ENCODE measurements at regions not wholly inside any gene's neighbourhood (a gene's known extent, or its start where the extent isn't known, plus 50 kb on each side); places are given as distances from the start of the nearest gene placed in this dataset.

DNA sequence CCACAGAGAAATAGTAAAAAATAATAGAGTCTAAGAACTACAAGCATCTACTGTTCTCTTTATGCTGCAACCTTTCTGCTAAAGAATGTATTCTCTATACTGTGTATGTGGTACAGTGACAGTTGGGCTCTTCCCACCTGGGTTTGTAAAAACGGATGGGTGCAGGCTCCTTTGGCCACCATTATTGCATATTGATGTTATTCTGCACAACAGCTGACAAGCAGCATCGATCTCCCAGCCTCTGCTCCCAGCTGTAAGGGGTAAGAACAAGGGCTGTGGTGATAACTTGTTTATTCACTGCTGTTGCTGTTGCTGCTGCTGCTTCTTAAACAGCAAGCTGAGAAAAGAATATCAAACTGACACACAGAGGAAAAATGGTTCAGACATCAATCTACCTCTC is 56.1 kb downstream of the KCNRG start:
- Histone ChIP-seq H3K9me3 (ENCODE audit: control insufficient read depth, insufficient read depth, low read length) (no peaks in the 10 kb centered on the region), H3K9ac (ENCODE audit: low read depth, low read length) (no peak overlapping the region), H3K4me1 (ENCODE audit: insufficient read depth, low read length) (no peaks in the 10 kb centered on the region), H3K36me3 (ENCODE audit: insufficient read depth, low read length) (no peaks in the 10 kb centered on the region)

DNA sequence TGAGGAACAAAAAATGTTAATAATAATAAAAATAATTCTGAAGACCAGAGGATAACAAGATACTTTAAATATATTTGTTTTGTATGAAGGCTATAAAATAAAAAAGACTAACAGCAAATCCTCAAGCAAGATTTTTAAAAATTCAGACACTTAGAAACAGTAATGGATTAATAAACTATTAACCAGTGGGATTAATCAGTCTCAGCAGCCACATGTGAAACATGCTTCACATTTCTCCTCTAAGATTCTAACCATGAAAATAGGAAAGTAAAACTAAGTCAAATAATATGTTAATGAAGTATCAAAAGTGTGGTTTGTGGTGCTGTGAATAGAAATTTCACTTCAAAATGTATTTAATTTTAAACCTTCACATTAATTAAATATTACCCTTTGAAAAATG is 57.4 kb downstream of the KCNRG start:
- H3K4me1 ChIP-seq (ENCODE audit: insufficient read depth, low read length): no peaks in the 10 kb centered on the region
- no peaks in the 10 kb centered on the region for H3K36me3 ChIP-seq (ENCODE audit: insufficient read depth, low read length)
- H3K9ac ChIP-seq (ENCODE audit: low read depth, low read length): no peak overlapping the region
- H3K9me3 ChIP-seq (ENCODE audit: control insufficient read depth, insufficient read depth, low read length): no peaks in the 10 kb centered on the region

GRCh38 chr13:50073340-50073739 is 58.1 kb downstream of the KCNRG start:
- no peaks in the 10 kb centered on the region for H3K9me3 ChIP-seq (ENCODE audit: control insufficient read depth, insufficient read depth, low read length)
- H3K36me3 ChIP-seq (ENCODE audit: insufficient read depth, low read length): no peaks in the 10 kb centered on the region
- H3K4me1 ChIP-seq (ENCODE audit: insufficient read depth, low read length): no peaks in the 10 kb centered on the region
- H3K9ac ChIP-seq (ENCODE audit: low read depth, low read length): no peak overlapping the region

GRCh38 chr13:50074843-50075242 is 59.6 kb downstream of the KCNRG start:
- no peaks in the 10 kb centered on the region for H3K9me3 ChIP-seq (ENCODE audit: control insufficient read depth, insufficient read depth, low read length)
- no peaks in the 10 kb centered on the region for H3K36me3 ChIP-seq (ENCODE audit: insufficient read depth, low read length)

GRCh38 chr13:50075619-50076097 is 60.4 kb downstream of the KCNRG start:
- Histone ChIP-seq H3K9ac (ENCODE audit: low read depth, low read length) (no peak overlapping the region), H3K36me3 (ENCODE audit: insufficient read depth, low read length) (no peaks in the 10 kb centered on the region), H3K4me1 (ENCODE audit: insufficient read depth, low read length) (no peaks in the 10 kb centered on the region), H3K9me3 (ENCODE audit: control insufficient read depth, insufficient read depth, low read length) (no peaks in the 10 kb centered on the region)

More at GRCh38 chr13:50074843-50075242, 59.6 kb downstream of the KCNRG start:
- H3K4me1 ChIP-seq (ENCODE audit: insufficient read depth, low read length): no peaks in the 10 kb centered on the region
- H3K9ac ChIP-seq (ENCODE audit: low read depth, low read length): no peak overlapping the region

DNA sequence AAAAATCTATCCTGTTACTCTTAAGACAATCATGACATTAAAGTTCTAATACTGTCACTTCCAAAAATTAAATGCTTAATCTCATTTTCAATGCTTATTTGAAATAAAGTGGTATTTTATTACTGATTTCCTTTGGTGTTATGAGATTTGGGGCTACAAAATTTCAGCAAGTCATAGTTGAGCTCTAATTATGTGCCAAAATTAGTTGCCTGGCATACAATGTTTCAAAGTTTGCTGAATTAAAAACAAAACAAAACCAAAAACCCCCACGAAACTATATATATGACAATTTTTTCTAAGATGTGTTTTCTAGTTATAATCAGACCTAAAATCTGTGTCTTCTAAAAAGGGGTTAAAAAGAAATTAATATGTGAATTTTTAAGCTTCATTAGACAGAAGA is 62.2 kb downstream of the KCNRG start:
- no peaks in the 10 kb centered on the region for H3K36me3 ChIP-seq (ENCODE audit: insufficient read depth, low read length)
- H3K9me3 ChIP-seq (ENCODE audit: control insufficient read depth, insufficient read depth, low read length): no peaks in the 10 kb centered on the region
- H3K9ac ChIP-seq (ENCODE audit: low read depth, low read length): no peak overlapping the region
- H3K4me1 ChIP-seq (ENCODE audit: insufficient read depth, low read length): no peaks in the 10 kb centered on the region

GRCh38 chr13:50078231-50078894 is 63.1 kb downstream of the KCNRG start:
- no peak overlapping the region for H3K9ac ChIP-seq (ENCODE audit: low read depth, low read length)
- H3K9me3 ChIP-seq (ENCODE audit: control insufficient read depth, insufficient read depth, low read length): no peaks in the 10 kb centered on the region
- no peaks in the 10 kb centered on the region for H3K4me1 ChIP-seq (ENCODE audit: insufficient read depth, low read length)
- no peaks in the 10 kb centered on the region for H3K36me3 ChIP-seq (ENCODE audit: insufficient read depth, low read length)

DNA sequence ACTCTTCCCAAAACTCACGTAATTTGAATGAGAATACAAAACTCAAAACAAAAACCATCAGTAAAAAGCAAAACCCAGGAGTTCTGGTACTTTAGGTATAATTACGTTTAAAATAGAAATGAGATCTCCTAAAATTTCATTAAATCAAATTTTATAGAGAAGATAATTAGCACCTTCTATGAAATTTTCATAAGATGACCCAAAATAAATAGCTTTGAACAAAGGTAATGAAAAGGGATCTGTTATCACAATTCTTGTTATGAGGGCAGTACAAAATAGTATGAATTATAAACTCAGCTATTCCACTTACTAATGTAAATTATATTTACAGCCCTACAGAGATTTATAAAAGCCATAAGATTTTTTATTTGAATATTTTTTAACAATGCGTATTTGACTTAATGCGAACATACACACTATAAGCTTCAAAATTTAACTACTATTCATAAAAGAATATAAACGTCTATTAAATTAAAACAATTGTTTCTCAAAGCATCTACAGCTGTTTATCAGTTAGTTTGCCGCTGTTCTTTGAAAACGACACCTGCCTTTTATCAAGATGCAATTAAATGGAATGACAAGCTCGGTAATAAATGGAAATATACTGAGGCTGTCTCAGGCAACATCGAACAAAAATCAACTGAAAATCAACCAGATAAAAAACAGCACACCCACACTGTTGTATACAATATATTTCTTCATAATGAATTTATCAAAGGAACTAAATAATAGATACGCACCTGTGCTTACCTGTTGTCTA is 63.8 kb downstream of the KCNRG start:
- no peak overlapping the region for H3K9ac ChIP-seq (ENCODE audit: low read depth, low read length)

GRCh38 chr13:50079655-50080202 is 64.5 kb downstream of the KCNRG start:
- Histone ChIP-seq H3K9ac (ENCODE audit: low read depth, low read length) (peak overlapping the region; percentile 80), H3K9me3 (ENCODE audit: control insufficient read depth, insufficient read depth, low read length) (no peaks in the 10 kb centered on the region), H3K4me1 (ENCODE audit: insufficient read depth, low read length) (no peaks in the 10 kb centered on the region), H3K36me3 (ENCODE audit: insufficient read depth, low read length) (no peaks in the 10 kb centered on the region)

More for the DNA sequence above, 63.8 kb downstream of the KCNRG start:
- H3K4me1 ChIP-seq (ENCODE audit: insufficient read depth, low read length): no peaks in the 10 kb centered on the region
- no peaks in the 10 kb centered on the region for H3K9me3 ChIP-seq (ENCODE audit: control insufficient read depth, insufficient read depth, low read length)
- no peaks in the 10 kb centered on the region for H3K36me3 ChIP-seq (ENCODE audit: insufficient read depth, low read length)

GRCh38 chr13:50080203-50080910 is 65.1 kb downstream of the KCNRG start:
- H3K9me3 ChIP-seq (ENCODE audit: control insufficient read depth, insufficient read depth, low read length): no peaks in the 10 kb centered on the region
- peaks cover 3% of the 10 kb centered on the region for H3K4me1 ChIP-seq (ENCODE audit: insufficient read depth, low read length)
- H3K36me3 ChIP-seq (ENCODE audit: insufficient read depth, low read length): no peaks in the 10 kb centered on the region
- peak overlapping the region; percentile 80 for H3K9ac ChIP-seq (ENCODE audit: low read depth, low read length)

DNA sequence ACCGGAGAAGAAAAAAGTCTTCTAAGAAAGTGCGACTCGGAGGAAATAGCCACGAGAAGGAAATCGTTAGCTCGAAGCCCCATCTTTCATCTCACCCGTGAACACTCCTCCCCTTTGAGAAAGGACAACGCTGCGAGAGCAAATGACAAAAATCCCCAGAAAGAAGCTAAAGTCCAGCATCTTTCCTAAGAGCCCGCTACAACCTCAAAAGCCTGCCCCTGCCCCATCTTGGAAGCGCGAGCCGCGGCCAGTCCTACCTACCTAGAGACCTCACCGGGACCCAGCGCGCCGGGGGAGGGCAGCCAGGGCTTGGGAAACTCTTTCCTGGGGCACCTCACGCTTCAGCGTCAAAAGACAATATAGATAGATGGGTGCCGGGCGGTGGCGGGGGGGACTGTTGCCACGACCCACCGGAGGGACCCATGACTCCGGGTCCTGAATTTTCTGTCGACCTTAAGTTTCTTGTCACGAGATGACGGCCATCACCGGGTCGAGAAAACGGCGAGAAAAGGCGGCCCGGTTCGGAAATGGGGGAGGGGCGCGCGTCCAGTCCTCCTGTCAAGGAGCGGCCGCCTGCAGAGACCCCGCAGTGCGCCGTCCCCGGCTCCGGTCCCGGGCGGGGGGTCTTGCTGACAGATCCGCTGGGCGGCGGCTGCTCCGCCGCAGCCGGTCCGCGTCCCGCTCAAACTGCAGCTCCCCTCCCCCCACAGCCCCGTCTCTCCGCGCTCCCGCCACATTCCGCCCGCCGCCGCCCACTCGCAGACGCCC is 65.9 kb downstream of the KCNRG start:
- no peaks in the 10 kb centered on the region for H3K36me3 ChIP-seq (ENCODE audit: insufficient read depth, low read length)
- peaks cover 4% of the 10 kb centered on the region for H3K4me1 ChIP-seq (ENCODE audit: insufficient read depth, low read length)
- peak overlapping the region; percentile 80 for H3K9ac ChIP-seq (ENCODE audit: low read depth, low read length)
- no peaks in the 10 kb centered on the region for H3K9me3 ChIP-seq (ENCODE audit: control insufficient read depth, insufficient read depth, low read length)

DNA sequence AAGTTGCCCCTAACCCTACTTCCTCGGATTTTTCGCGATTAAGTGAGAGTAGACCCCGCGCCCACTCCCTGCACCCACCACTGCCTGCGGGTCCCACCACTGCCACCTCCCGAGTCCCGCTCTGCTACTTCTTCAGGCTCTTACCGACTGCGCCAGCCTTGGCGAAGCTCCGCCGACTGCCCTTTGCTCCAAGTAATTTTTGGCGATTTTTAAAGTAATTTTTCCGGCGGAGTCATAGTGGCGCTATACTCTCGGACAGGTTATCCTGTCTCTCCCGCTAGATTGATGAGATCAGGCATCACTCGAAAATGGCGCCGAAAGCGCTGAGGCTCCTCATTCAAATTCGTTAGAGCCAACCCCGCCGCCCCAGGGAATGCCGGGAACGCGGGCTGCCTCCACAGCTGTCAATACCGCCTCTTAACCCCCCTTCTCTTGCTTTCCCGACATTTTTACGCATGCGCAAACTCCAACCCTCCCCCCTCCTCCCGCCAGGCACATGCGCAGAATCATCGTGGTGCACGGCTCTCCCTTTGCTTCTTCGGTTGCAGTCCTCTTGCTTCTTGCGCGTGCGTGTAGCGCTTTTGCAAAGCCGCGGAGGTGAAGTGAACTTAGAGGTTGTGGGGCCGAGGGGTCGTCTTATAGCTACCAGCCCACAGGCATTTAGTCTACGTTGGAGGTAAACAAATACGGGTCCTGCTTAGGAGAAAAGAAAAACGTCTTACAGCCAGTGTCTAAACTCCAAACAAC is 66.6 kb downstream of the KCNRG start:
- peak overlapping the region; percentile 80 for H3K9ac ChIP-seq (ENCODE audit: low read depth, low read length)
- no peaks in the 10 kb centered on the region for H3K9me3 ChIP-seq (ENCODE audit: control insufficient read depth, insufficient read depth, low read length)
- H3K4me1 ChIP-seq (ENCODE audit: insufficient read depth, low read length): peaks cover 4% of the 10 kb centered on the region
- H3K36me3 ChIP-seq (ENCODE audit: insufficient read depth, low read length): no peaks in the 10 kb centered on the region

- Histone ChIP-seq H3K36me3 (ENCODE audit: insufficient read depth, low read length) (no peaks in the 10 kb centered on the region), H3K4me1 (ENCODE audit: insufficient read depth, low read length) (peaks cover 4% of the 10 kb centered on the region), H3K9me3 (ENCODE audit: control insufficient read depth, insufficient read depth, low read length) (no peaks in the 10 kb centered on the region)
Observed at GRCh38 chr13:50082426-50083281, 67.4 kb downstream of the KCNRG start.

More at GRCh38 chr13:50082426-50083281, 67.4 kb downstream of the KCNRG start:
- H3K9ac ChIP-seq (ENCODE audit: low read depth, low read length): peak overlapping the region; percentile 80

Data from ES-I3 (cell line).